Muscle layer of colon (tissue), 2 donors: ENCODE measurements at regions not wholly inside any gene's neighbourhood (a gene's known extent, or its start where the extent isn't known, plus 50 kb on each side); places are given as distances from the start of the nearest gene placed in this dataset.

Experiments used
- H3K27ac ChIP-seq: one replicate; pipeline ENCODE4 v1.7.0; 2013; ENCODE audit warnings: low read depth, mild to moderate bottlenecking, low read length, moderate library complexity
- H3K27me3 ChIP-seq, 2 donors: one replicate each; pipeline ENCODE4 v1.7.0; 2013; ENCODE audit warnings: low read length in 2 of 2, mild to moderate bottlenecking in 2 of 2; ENCODE audit not compliant: insufficient read depth in 2 of 2, control insufficient read depth in 1 of 2
- H3K36me3 ChIP-seq: one replicate; pipeline ENCODE4 v1.7.0; 2013; ENCODE audit warnings: mild to moderate bottlenecking, low read length; ENCODE audit not compliant: insufficient read depth
- H3K4me1 ChIP-seq: one replicate; pipeline ENCODE4 v1.7.0; 2013; ENCODE audit warnings: mild to moderate bottlenecking, low read length; ENCODE audit not compliant: insufficient read depth
- H3K4me3 ChIP-seq, 2 donors: one replicate each; pipeline ENCODE4 v1.7.0; 2013; ENCODE audit warnings: low read length in 2 of 2, low read depth in 1 of 2, mild to moderate bottlenecking in 1 of 2, moderate library complexity in 1 of 2
- H3K9ac ChIP-seq: one replicate; pipeline ENCODE4 v1.7.0; 2013; ENCODE audit warnings: low read length
- H3K9me3 ChIP-seq: one replicate; pipeline ENCODE4 v1.7.0; 2013; ENCODE audit warnings: mild to moderate bottlenecking, low read length
- donor health status: abdominal sarcoma.
- donor health status: Adenocarcinoma of cecum.

- Histone ChIP-seq H3K36me3 (no peaks in the 10 kb centered on the region), H3K4me3 (no peak overlapping the region), H3K27ac (no peak overlapping the region), H3K4me1 (no peaks in the 10 kb centered on the region), H3K9me3 (no peaks in the 10 kb centered on the region), H3K9ac (no peak overlapping the region), H3K27me3 (no peaks in the 10 kb centered on the region)
Measured at GRCh38 chr13:60332682-60333081, 64.3 kb upstream of the TDRD3 start.

- no peaks in the 10 kb centered on the region for H3K4me1 ChIP-seq
- H3K27me3 ChIP-seq = no peaks in the 10 kb centered on the region
- H3K27ac ChIP-seq = no peak overlapping the region
- H3K4me3 ChIP-seq = no peak overlapping the region
- no peak overlapping the region for H3K9ac ChIP-seq
- no peaks in the 10 kb centered on the region for H3K36me3 ChIP-seq
- H3K9me3 ChIP-seq = no peaks in the 10 kb centered on the region
Measured at GRCh38 chr13:60334310-60334709, 62.7 kb upstream of the TDRD3 start.

GRCh38 chr13:60335531-60335930 lies 61.5 kb upstream of the TDRD3 start:
- Histone ChIP-seq H3K27ac (no peak overlapping the region), H3K4me1 (no peaks in the 10 kb centered on the region), H3K9ac (no peak overlapping the region), H3K9me3 (no peaks in the 10 kb centered on the region), H3K27me3 (no peaks in the 10 kb centered on the region), H3K4me3 (no peak overlapping the region), H3K36me3 (no peaks in the 10 kb centered on the region)

- no peaks in the 10 kb centered on the region for H3K27me3 ChIP-seq
- no peak overlapping the region for H3K9ac ChIP-seq
- H3K4me1 ChIP-seq = no peaks in the 10 kb centered on the region
- no peak overlapping the region for H3K4me3 ChIP-seq
- H3K36me3 ChIP-seq = no peaks in the 10 kb centered on the region
- no peaks in the 10 kb centered on the region for H3K9me3 ChIP-seq
- no peak overlapping the region for H3K27ac ChIP-seq
Measured at GRCh38 chr13:60338754-60339153, 58.3 kb upstream of the TDRD3 start.

GRCh38 chr13:60343978-60344377 lies 53.0 kb upstream of the TDRD3 start:
- Histone ChIP-seq H3K9me3 (no peaks in the 10 kb centered on the region), H3K4me1 (no peaks in the 10 kb centered on the region), H3K36me3 (no peaks in the 10 kb centered on the region), H3K9ac (no peak overlapping the region), H3K4me3 (no peak overlapping the region), H3K27me3 (no peaks in the 10 kb centered on the region), H3K27ac (no peak overlapping the region)

- H3K36me3 ChIP-seq = no peaks in the 10 kb centered on the region
- no peaks in the 10 kb centered on the region for H3K9me3 ChIP-seq
- no peaks in the 10 kb centered on the region for H3K4me1 ChIP-seq
- H3K9ac ChIP-seq = no peak overlapping the region
- H3K27me3 ChIP-seq = no peaks in the 10 kb centered on the region
- no peak overlapping the region for H3K27ac ChIP-seq
- H3K4me3 ChIP-seq = no peak overlapping the region
Measured at GRCh38 chr13:60347174-60347573, 49.8 kb upstream of the TDRD3 start.
